ENCODE measurements at regions not wholly inside any gene's neighbourhood (a gene's known extent, or its start where the extent isn't known, plus 50 kb on each side); places are given as distances from the start of the nearest gene placed in this dataset.
"Not testable (repeated sequence)": the region's sequence is repeated elsewhere in the genome, so short reads cannot be mapped to it uniquely, and the experiment has no call there.

DNA sequence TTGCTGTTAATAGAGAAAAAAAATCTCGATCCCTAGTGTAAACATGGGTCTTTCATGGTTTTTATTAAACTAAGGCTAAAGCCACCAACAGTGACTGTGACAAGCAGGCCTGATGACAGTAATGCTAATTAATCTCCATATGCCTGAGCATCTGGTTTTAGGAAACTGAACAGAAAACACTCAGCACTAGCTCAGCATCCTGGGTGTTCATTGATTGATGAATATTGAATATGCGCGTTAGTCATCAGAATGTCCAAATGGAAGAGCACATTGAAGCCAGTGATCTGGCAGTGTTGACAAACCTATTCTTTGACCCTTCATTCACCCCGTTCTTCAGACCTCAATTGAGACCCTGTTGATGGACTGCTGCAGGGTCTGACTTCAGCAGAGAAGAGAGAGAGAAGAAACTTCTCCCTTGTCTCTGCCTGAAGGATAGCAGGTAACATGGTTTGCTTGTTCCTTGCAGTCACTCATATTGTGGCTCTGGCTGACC lies 283.8 kb downstream of the RDH14 start:
- TF ChIP-seq, protein P1, sequence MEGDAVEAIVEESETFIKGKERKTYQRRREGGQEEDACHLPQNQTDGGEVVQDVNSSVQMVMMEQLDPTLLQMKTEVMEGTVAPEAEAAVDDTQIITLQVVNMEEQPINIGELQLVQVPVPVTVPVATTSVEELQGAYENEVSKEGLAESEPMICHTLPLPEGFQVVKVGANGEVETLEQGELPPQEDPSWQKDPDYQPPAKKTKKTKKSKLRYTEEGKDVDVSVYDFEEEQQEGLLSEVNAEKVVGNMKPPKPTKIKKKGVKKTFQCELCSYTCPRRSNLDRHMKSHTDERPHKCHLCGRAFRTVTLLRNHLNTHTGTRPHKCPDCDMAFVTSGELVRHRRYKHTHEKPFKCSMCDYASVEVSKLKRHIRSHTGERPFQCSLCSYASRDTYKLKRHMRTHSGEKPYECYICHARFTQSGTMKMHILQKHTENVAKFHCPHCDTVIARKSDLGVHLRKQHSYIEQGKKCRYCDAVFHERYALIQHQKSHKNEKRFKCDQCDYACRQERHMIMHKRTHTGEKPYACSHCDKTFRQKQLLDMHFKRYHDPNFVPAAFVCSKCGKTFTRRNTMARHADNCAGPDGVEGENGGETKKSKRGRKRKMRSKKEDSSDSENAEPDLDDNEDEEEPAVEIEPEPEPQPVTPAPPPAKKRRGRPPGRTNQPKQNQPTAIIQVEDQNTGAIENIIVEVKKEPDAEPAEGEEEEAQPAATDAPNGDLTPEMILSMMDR (IDR thresholded peaks at IDR 0.05; ENCODE audit: borderline replicate concordance, control extremely low read depth, extremely low read depth, insufficient read depth, missing control alignments), result no peak
- no peak for DNase-seq (ENCODE audit: low spot score)
- in situ Hi-C loops (cut with MboI; ENCODE audit: low sequenced_read_pairs, unreplicated experiment), result no loop called here

DNA sequence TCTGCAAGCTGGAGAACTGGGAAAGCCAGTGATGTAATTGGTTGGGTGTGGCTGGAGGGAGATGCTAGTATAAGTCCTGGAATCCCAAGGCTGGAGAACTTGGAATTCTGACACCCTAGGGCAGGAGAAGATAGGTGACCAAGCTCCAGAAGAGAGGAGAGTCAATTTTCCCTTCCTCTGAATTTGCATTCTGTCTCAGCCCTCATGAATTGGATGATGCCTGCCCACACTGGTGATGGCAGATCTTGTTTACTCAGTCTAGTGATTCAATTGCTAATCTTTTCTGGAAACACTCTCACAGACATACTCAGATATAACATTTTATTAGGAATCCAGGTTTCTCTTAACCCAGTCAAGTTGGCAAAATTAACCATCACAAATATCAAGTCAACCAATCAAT lies 287.2 kb downstream of the RDH14 start:
- in situ Hi-C loops (cut with MboI; ENCODE audit: low sequenced_read_pairs, unreplicated experiment), result no loop called here
- no peak for DNase-seq (ENCODE audit: low spot score)
- TF ChIP-seq, protein P1 (IDR thresholded peaks at IDR 0.05; ENCODE audit: borderline replicate concordance, control extremely low read depth, extremely low read depth, insufficient read depth, missing control alignments), result no peak

DNA sequence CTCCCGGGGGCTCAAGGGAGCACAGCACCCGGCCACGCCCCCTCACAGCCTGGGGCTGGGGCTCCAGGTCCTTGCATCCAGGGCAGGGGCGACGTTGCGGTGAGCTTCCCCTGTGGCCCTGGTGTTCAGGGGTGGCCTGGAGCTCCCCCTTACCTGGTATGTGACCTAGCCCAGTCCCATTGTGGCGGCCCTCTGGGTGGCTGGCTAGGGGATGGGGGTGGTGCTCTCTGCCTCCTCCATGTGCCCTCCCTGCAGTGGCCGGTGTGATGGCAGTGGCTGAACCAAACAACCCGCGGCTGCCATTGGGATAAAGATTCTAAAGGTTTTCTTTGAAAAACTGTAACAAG lies 288.3 kb downstream of the RDH14 start:
- no peak for DNase-seq (ENCODE audit: low spot score)
- TF ChIP-seq, protein P1 (IDR thresholded peaks at IDR 0.05; ENCODE audit: borderline replicate concordance, control extremely low read depth, extremely low read depth, insufficient read depth, missing control alignments), result no peak
- in situ Hi-C loops (cut with MboI; ENCODE audit: low sequenced_read_pairs, unreplicated experiment), result no loop called here

DNA sequence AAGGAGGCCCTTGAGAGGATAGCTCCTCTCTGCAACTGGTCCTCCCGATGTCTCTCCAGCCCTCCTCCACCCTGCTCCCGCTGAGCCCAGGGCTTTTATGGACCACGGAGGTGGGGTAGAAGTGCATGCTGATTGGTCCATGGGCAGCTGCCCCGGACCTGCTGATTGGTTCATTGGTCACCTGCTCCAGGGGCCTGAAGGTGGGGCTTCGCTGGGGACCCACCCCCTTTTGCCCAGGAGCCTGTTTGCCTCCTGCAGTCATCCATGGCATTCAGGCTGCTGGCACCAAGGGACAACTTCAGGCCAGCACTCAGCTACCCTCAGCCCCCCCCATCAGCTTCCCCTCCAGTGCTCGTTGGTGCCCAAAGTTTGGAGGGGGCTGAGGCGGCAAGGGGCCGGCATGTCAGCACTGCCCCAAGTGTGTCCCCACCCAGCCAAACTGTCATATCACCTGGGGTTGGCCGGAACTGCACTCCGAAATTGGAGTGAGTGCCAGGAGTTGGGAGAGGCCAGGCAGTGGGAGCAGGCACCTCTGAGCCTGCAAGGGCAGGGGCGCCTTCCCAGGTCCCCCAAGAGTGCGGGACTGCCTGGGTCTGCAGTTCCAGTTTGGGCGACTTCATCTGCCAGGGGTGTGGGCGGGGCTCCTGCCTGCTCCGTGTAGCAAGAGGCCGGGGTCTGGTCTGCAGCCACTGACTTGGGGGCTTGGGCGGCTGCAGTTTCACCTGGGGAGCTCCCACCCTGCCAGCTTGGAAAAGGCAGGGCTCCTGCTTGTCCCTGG lies 288.9 kb downstream of the RDH14 start:
- in situ Hi-C loops (cut with MboI; ENCODE audit: low sequenced_read_pairs, unreplicated experiment), result no loop called here

DNA sequence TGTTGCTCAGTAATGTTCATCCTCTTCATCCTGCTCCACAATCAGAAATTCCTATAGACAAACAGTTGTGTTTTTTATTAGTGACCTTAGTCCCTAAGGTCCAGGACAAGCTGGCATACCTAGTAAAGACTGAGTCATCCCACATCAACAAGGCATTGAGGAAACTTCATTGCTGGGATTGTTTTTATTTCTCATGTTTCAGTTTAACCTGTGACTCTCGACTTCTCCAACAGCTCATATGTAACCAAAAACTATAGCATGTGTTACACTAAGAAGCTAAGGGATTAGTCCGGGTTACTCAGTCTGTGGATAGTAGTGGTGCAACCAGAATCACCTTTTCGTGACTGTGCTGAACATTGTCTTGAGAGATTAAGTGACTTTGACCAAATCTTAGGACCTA lies 292.1 kb downstream of the RDH14 start:
- TF ChIP-seq, protein P1 (IDR thresholded peaks at IDR 0.05; ENCODE audit: borderline replicate concordance, control extremely low read depth, extremely low read depth, insufficient read depth, missing control alignments), result no peak
- no peak for DNase-seq (ENCODE audit: low spot score)
- in situ Hi-C loops (cut with MboI; ENCODE audit: low sequenced_read_pairs, unreplicated experiment), result no loop called here

More for the DNA sequence above, 288.9 kb downstream of the RDH14 start:
- no peak for DNase-seq (ENCODE audit: low spot score)
- TF ChIP-seq, protein P1 (IDR thresholded peaks at IDR 0.05; ENCODE audit: borderline replicate concordance, control extremely low read depth, extremely low read depth, insufficient read depth, missing control alignments), result no peak

DNA sequence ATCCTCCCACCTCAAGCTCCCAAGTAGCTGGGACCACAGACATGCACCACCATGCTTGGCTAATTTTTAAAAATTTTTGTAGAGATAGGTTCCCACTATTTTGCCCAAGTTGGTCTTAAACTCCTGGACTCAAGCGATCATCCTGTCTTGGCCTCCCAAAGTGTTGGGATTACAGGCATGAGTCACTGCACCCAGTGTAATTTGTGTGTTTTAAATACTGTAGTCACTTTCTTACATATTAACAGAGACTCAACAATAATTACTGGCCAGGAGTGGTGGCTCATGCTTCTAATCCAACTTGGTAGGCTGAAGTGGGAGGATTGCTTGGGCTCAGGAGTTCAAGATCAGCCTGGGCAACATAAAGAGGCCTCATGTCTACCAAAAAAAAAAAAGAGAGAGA lies 293.0 kb downstream of the RDH14 start:
- in situ Hi-C loops (cut with MboI; ENCODE audit: low sequenced_read_pairs, unreplicated experiment), result no loop called here
- DNase-seq (ENCODE audit: low spot score), result no peak
- TF ChIP-seq, protein P1 (IDR thresholded peaks at IDR 0.05; ENCODE audit: borderline replicate concordance, control extremely low read depth, extremely low read depth, insufficient read depth, missing control alignments), result no peak

DNA sequence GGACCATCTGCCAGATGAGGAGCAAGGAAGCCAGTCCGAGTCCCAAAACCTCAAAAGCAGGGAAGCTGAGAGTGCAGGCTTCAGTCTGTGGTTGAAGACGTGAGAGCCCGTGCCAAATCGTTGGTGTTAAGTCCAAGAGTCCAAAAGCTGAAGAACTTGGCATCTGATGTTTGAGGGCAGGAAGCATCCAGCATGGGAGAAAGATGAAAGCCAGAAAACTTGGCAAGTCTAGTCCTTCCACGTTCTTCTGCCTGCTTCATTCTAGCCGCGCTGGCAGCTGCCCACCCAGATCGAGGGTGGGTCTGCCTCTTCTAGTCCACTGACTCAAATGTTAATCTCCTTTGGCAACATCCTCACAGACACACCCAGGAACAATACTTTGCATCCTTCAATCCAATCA lies 293.8 kb downstream of the RDH14 start:
- DNase-seq (ENCODE audit: low spot score); in situ Hi-C loops (cut with MboI; ENCODE audit: low sequenced_read_pairs, unreplicated experiment): not testable (repeated sequence)

Measured in GM13976 (cell line).